ENCODE measurements at regions not wholly inside any gene's neighbourhood (a gene's known extent, or its start where the extent isn't known, plus 50 kb on each side); places are given as distances from the start of the nearest gene placed in this dataset.

GRCh38 chr7:9856668-9857067 lies 1117.0 kb upstream of the PHF14 start:
- TF ChIP-seq EZH2 (IDR thresholded peaks at IDR 0.05; ENCODE audit: low read length): no peak
- TF ChIP-seq CTCF (optimal IDR thresholded peaks at IDR 0.05 in 1 of 3, IDR thresholded peaks at IDR 0.05 in 1 of 3, conservative IDR thresholded peaks at IDR 0.05 in 1 of 3; ENCODE audit: extremely low read depth in 1 of 3, insufficient read depth in 2 of 3, low read length in 3 of 3): no peak

Data from keratinocyte (primary cell).